ENCODE measurements at regions not wholly inside any gene's neighbourhood (a gene's known extent, or its start where the extent isn't known, plus 50 kb on each side); places are given as distances from the start of the nearest gene placed in this dataset.

DNA sequence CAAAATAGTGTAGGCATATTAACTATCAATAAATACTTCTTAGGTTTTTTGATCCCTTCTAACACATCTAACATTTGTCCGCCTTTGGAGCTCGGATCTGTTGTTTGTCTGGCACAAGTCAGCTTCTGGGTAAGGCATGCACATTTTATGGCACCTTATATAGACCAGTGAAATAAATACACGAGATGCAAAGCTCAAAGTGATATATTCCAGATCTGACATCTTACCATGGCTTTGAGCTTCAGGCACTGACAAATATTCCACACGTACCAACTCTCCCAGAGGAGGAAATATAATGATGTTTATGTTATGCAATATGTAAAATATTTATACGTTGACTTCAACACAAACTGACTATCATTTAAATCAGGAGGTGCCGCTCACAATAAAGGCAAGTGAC, 430.1 kb upstream of the SMIM21 start:
- Histone ChIP-seq H3K4me3 (ENCODE audit: insufficient read depth, low read length, poor library complexity, severe bottlenecking) (no peak overlapping the region), H3K4me2 (ENCODE audit: low read depth, low read length, poor library complexity, severe bottlenecking) (no peak overlapping the region), H3K9me2 (replicated peaks; ENCODE audit: insufficient read depth, low read length) (no peaks in the 10 kb centered on the region), H3K9me3 (ENCODE audit: insufficient read depth, low read length) (no peaks in the 10 kb centered on the region), H3F3A (ENCODE audit: insufficient read depth) (no peaks in the 10 kb centered on the region), H3K36me3 (ENCODE audit: low read length) (no peaks in the 10 kb centered on the region), H4K20me1 (ENCODE audit: low read depth, low read length) (no peaks in the 10 kb centered on the region), H3K27ac (ENCODE audit: low read depth, low read length) (no peak overlapping the region), H3K79me2 (ENCODE audit: insufficient read depth, low read length) (no peaks in the 10 kb centered on the region), H3K9ac (ENCODE audit: low read length) (no peak overlapping the region), H2AFZ (ENCODE audit: low read depth, low read length, severe bottlenecking) (no peak overlapping the region), H3K27me3 (ENCODE audit: low read length) (no peaks in the 10 kb centered on the region)
- no peak for TF ChIP-seq EZH2phosphoT487 (conservative IDR thresholded peaks at IDR 0.05; ENCODE audit: low read length)
- TF ChIP-seq, protein P1, sequence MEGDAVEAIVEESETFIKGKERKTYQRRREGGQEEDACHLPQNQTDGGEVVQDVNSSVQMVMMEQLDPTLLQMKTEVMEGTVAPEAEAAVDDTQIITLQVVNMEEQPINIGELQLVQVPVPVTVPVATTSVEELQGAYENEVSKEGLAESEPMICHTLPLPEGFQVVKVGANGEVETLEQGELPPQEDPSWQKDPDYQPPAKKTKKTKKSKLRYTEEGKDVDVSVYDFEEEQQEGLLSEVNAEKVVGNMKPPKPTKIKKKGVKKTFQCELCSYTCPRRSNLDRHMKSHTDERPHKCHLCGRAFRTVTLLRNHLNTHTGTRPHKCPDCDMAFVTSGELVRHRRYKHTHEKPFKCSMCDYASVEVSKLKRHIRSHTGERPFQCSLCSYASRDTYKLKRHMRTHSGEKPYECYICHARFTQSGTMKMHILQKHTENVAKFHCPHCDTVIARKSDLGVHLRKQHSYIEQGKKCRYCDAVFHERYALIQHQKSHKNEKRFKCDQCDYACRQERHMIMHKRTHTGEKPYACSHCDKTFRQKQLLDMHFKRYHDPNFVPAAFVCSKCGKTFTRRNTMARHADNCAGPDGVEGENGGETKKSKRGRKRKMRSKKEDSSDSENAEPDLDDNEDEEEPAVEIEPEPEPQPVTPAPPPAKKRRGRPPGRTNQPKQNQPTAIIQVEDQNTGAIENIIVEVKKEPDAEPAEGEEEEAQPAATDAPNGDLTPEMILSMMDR (IDR thresholded peaks at IDR 0.05; ENCODE audit: insufficient read depth, low read length, poor library complexity, severe bottlenecking), result no peak

DNA sequence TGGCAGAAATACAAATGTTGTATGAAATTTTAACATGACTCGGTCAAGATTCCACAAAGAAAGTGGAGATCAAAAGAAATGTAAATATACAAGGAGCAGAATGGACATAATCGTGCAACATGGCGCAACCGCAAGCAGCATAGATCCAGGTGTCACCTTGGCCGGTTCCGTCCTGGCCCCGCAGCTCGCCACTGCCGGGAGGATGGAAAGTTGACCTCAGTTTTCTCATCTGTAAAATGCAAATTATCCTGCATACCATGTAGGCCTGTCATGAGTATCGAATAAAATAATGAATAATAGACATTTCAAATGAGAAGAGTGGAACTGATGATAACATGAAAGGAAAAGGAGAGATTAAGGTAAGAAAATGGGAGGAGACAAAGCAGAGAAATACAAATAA, 427.3 kb upstream of the SMIM21 start:
- H3K27me3 ChIP-seq (ENCODE audit: low read length), result no peaks in the 10 kb centered on the region
- H3K27ac ChIP-seq (ENCODE audit: low read depth, low read length), result no peak overlapping the region
- H3K4me3 ChIP-seq (ENCODE audit: insufficient read depth, low read length, poor library complexity, severe bottlenecking), result no peak overlapping the region
- no peaks in the 10 kb centered on the region for H3K36me3 ChIP-seq (ENCODE audit: low read length)
- no peak for TF ChIP-seq EZH2phosphoT487 (conservative IDR thresholded peaks at IDR 0.05; ENCODE audit: low read length)
- TF ChIP-seq, protein P1 (IDR thresholded peaks at IDR 0.05; ENCODE audit: insufficient read depth, low read length, poor library complexity, severe bottlenecking), result no peak
- H3K79me2 ChIP-seq (ENCODE audit: insufficient read depth, low read length), result no peaks in the 10 kb centered on the region
- H3F3A ChIP-seq (ENCODE audit: insufficient read depth), result no peaks in the 10 kb centered on the region
- no peak overlapping the region for H3K4me2 ChIP-seq (ENCODE audit: low read depth, low read length, poor library complexity, severe bottlenecking)
- no peak overlapping the region for H2AFZ ChIP-seq (ENCODE audit: low read depth, low read length, severe bottlenecking)
- no peaks in the 10 kb centered on the region for H4K20me1 ChIP-seq (ENCODE audit: low read depth, low read length)
- no peak overlapping the region for H3K9ac ChIP-seq (ENCODE audit: low read length)
- no peaks in the 10 kb centered on the region for H3K9me3 ChIP-seq (ENCODE audit: insufficient read depth, low read length)
- H3K9me2 ChIP-seq (replicated peaks; ENCODE audit: insufficient read depth, low read length), result no peaks in the 10 kb centered on the region

DNA sequence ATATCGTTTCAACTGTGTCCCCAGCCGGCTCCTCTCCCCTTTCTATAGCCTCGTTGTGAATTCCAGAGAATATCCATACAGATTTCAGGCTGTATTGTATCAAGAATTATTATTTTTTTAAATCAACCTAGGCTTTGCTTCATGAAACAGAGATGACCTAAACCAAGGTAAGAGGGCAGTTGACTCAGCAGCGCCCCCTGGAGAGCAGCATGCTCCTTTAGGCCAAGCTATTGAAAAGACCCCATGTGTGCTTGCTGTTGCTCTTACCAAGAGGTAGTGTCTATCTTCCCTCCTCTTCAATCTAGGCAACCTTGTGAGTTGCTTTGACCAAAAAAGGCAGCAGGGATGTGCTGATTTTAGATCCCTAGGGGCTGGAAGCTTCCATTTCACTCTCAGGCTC, 426.7 kb upstream of the SMIM21 start:
- no peaks in the 10 kb centered on the region for H3K9me2 ChIP-seq (replicated peaks; ENCODE audit: insufficient read depth, low read length)
- H3K4me3 ChIP-seq (ENCODE audit: insufficient read depth, low read length, poor library complexity, severe bottlenecking), result no peak overlapping the region
- no peaks in the 10 kb centered on the region for H3F3A ChIP-seq (ENCODE audit: insufficient read depth)
- H3K27me3 ChIP-seq (ENCODE audit: low read length), result no peaks in the 10 kb centered on the region
- H3K9me3 ChIP-seq (ENCODE audit: insufficient read depth, low read length), result no peaks in the 10 kb centered on the region
- no peaks in the 10 kb centered on the region for H4K20me1 ChIP-seq (ENCODE audit: low read depth, low read length)
- H3K9ac ChIP-seq (ENCODE audit: low read length), result no peak overlapping the region
- H3K36me3 ChIP-seq (ENCODE audit: low read length), result no peaks in the 10 kb centered on the region
- H3K4me2 ChIP-seq (ENCODE audit: low read depth, low read length, poor library complexity, severe bottlenecking), result no peak overlapping the region
- no peak overlapping the region for H2AFZ ChIP-seq (ENCODE audit: low read depth, low read length, severe bottlenecking)
- no peak for TF ChIP-seq EZH2phosphoT487 (conservative IDR thresholded peaks at IDR 0.05; ENCODE audit: low read length)
- TF ChIP-seq, protein P1 (IDR thresholded peaks at IDR 0.05; ENCODE audit: insufficient read depth, low read length, poor library complexity, severe bottlenecking), result peak; percentile 40
- H3K27ac ChIP-seq (ENCODE audit: low read depth, low read length), result no peak overlapping the region
- H3K79me2 ChIP-seq (ENCODE audit: insufficient read depth, low read length), result no peaks in the 10 kb centered on the region
